H1 (cell line): ENCODE measurements at regions not wholly inside any gene's neighbourhood (a gene's known extent, or its start where the extent isn't known, plus 50 kb on each side); places are given as distances from the start of the nearest gene placed in this dataset.

ENCODE experiments used
- ZNF274 ChIP-seq: IDR thresholded peaks from 2 replicates; pipeline ENCODE4 v1.7.0; 2012; ENCODE audit warnings: low read length, borderline replicate concordance; ENCODE audit errors: extremely low read depth

GRCh38 chr11:70820712-70821111, 422.4 kb downstream of the CTTN start (continued):
- no peak for TF ChIP-seq ZNF274
